ENCODE measurements at regions not wholly inside any gene's neighbourhood (a gene's known extent, or its start where the extent isn't known, plus 50 kb on each side); places are given as distances from the start of the nearest gene placed in this dataset.
A peak's percentile ranks its signal among the peaks of the same experiment; 100 is the strongest.

GRCh38 chr5:170164921-170165320 lies 59.2 kb downstream of the FOXI1 start:
- Histone ChIP-seq H3K36me3 (ENCODE audit: control insufficient read depth in 2 of 3, insufficient read depth in 3 of 3, low read length in 3 of 3) (no peaks in the 10 kb centered on the region), H3K27me3 (ENCODE audit: control insufficient read depth, insufficient read depth, low read length) (no peaks in the 10 kb centered on the region), H3K4me1 (ENCODE audit: control insufficient read depth in 2 of 3, insufficient read depth in 2 of 3, low read depth in 1 of 3, low read length in 3 of 3) (no peaks in the 10 kb centered on the region), H3K9ac (ENCODE audit: low read length in 3 of 3) (no peak overlapping the region), H3K4me3 (ENCODE audit: low read length in 3 of 3) (no peak overlapping the region), H3K27ac (ENCODE audit: low read depth in 2 of 2, low read length in 2 of 2) (no peak overlapping the region), H3K9me3 (ENCODE audit: control insufficient read depth in 2 of 3, insufficient read depth in 1 of 3, low read length in 3 of 3) (no peaks in the 10 kb centered on the region)
- FAIRE-seq: no peak
- intact Hi-C loops (cut with DNase I): no loop called here
- no peak for TF ChIP-seq CTCF (IDR thresholded peaks at IDR 0.05; ENCODE audit: borderline replicate concordance, extremely low read depth, insufficient read depth)
- no peak for DNase-seq

- H3K27me3 ChIP-seq (ENCODE audit: control insufficient read depth, insufficient read depth, low read length): no peaks in the 10 kb centered on the region
- TF ChIP-seq CTCF (IDR thresholded peaks at IDR 0.05; ENCODE audit: borderline replicate concordance, extremely low read depth, insufficient read depth): no peak
- H3K4me1 ChIP-seq (ENCODE audit: control insufficient read depth in 2 of 3, insufficient read depth in 2 of 3, low read depth in 1 of 3, low read length in 3 of 3): no peaks in the 10 kb centered on the region
- H3K27ac ChIP-seq (ENCODE audit: low read depth in 2 of 2, low read length in 2 of 2): no peak overlapping the region
- H3K36me3 ChIP-seq (ENCODE audit: control insufficient read depth in 2 of 3, insufficient read depth in 3 of 3, low read length in 3 of 3): no peaks in the 10 kb centered on the region
- no peak overlapping the region for H3K4me3 ChIP-seq (ENCODE audit: low read length in 3 of 3)
- no peak overlapping the region for H3K9ac ChIP-seq (ENCODE audit: low read length in 3 of 3)
- no peaks in the 10 kb centered on the region for H3K9me3 ChIP-seq (ENCODE audit: control insufficient read depth in 2 of 3, insufficient read depth in 1 of 3, low read length in 3 of 3)
- intact Hi-C loops (cut with DNase I): no loop called here
- DNase-seq: peak in 1 of 5 donors; percentile 16
- FAIRE-seq: no peak
Observed at GRCh38 chr5:170166101-170166500, 60.4 kb downstream of the FOXI1 start.

- no peaks in the 10 kb centered on the region for H3K27me3 ChIP-seq (ENCODE audit: control insufficient read depth, insufficient read depth, low read length)
- no peaks in the 10 kb centered on the region for H3K4me1 ChIP-seq (ENCODE audit: control insufficient read depth in 2 of 3, insufficient read depth in 2 of 3, low read depth in 1 of 3, low read length in 3 of 3)
- no peaks in the 10 kb centered on the region for H3K9me3 ChIP-seq (ENCODE audit: control insufficient read depth in 2 of 3, insufficient read depth in 1 of 3, low read length in 3 of 3)
- DNase-seq (no peak), FAIRE-seq (no peak)
- H3K27ac ChIP-seq (ENCODE audit: low read depth in 2 of 2, low read length in 2 of 2): no peak overlapping the region
- intact Hi-C loops (cut with DNase I): no loop called here
- H3K9ac ChIP-seq (ENCODE audit: low read length in 3 of 3): no peak overlapping the region
- H3K36me3 ChIP-seq (ENCODE audit: control insufficient read depth in 2 of 3, insufficient read depth in 3 of 3, low read length in 3 of 3): no peaks in the 10 kb centered on the region
- no peak overlapping the region for H3K4me3 ChIP-seq (ENCODE audit: low read length in 3 of 3)
- no peak for TF ChIP-seq CTCF (IDR thresholded peaks at IDR 0.05; ENCODE audit: borderline replicate concordance, extremely low read depth, insufficient read depth)
Observed at GRCh38 chr5:170168002-170168401, 62.3 kb downstream of the FOXI1 start.

- no peak for TF ChIP-seq CTCF (IDR thresholded peaks at IDR 0.05; ENCODE audit: borderline replicate concordance, extremely low read depth, insufficient read depth)
- Histone ChIP-seq H3K36me3 (ENCODE audit: control insufficient read depth in 2 of 3, insufficient read depth in 3 of 3, low read length in 3 of 3) (no peaks in the 10 kb centered on the region), H3K27ac (ENCODE audit: low read depth in 2 of 2, low read length in 2 of 2) (no peak overlapping the region), H3K27me3 (ENCODE audit: control insufficient read depth, insufficient read depth, low read length) (no peaks in the 10 kb centered on the region), H3K9ac (ENCODE audit: low read length in 3 of 3) (no peak overlapping the region), H3K4me1 (ENCODE audit: control insufficient read depth in 2 of 3, insufficient read depth in 2 of 3, low read depth in 1 of 3, low read length in 3 of 3) (no peaks in the 10 kb centered on the region), H3K9me3 (ENCODE audit: control insufficient read depth in 2 of 3, insufficient read depth in 1 of 3, low read length in 3 of 3) (no peaks in the 10 kb centered on the region), H3K4me3 (ENCODE audit: low read length in 3 of 3) (no peak overlapping the region)
- FAIRE-seq (no peak), DNase-seq (no peak)
- intact Hi-C loops (cut with DNase I): no loop called here
Observed at GRCh38 chr5:170168797-170169196, 63.1 kb downstream of the FOXI1 start.
